Daoy (cell line): ENCODE measurements at regions not wholly inside any gene's neighbourhood (a gene's known extent, or its start where the extent isn't known, plus 50 kb on each side); places are given as distances from the start of the nearest gene placed in this dataset.
"Not testable (repeated sequence)": the region's sequence is repeated elsewhere in the genome, so short reads cannot be mapped to it uniquely, and the experiment has no call there.

Experiments
- DNase-seq: peaks from one replicate; pipeline ENCODE4 v3.0.0-alpha.2; 2015; ENCODE audit warnings: low read depth

DNA sequence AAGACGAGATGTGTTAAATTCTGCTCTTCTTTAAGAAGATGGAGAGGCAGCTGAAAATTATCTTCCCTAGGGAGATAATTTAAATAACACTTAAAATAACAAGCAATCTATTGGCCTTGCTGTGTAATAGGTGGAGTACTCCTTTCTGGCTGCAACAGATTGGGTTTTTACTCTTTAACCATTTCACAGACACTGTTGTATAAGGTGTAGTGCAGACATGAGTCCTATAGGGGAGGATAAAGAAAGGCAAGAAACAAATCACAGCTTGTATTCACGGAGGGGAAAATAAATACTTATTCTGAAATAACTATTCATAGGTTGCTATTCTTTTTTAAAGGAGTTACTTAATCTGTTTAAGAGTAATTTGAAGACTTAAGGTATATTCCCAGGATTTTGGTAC is 252.0 kb downstream of the ZPLD1 start:
- DNase-seq, result no peak

DNA sequence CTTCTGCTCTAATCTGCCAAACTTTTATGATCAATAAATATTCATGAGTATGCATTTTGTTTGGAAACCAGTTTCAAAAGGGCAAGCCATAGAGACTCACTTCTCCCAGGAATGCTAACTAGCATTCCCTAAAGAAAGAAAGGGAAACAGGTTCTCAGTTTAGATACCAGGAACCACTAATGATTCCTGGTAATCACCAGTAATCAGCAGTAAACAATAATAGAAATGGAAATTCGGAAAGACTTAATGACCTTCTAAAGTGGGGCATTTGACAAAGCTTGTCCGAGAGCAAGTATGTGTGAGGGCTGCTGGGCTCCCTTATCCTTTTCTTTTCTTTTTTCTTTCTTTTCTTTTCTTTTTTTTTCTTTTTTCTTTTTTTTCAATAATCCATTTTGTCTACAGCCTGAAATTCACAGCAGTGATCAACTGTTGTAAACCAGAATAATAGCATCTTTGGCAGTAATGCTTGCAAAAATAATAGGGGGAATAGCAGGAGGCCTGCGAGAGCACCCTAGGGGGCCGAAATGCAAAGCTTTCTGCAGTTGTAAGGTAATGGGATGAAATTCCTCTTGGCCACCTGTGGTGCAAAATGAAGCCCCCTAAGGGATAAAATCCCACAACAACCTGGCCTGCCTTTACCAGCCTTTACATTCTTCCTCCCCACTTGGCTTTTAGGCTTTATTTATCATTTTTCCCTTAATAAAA is 253.2 kb downstream of the ZPLD1 start:
- no peak for DNase-seq

DNA sequence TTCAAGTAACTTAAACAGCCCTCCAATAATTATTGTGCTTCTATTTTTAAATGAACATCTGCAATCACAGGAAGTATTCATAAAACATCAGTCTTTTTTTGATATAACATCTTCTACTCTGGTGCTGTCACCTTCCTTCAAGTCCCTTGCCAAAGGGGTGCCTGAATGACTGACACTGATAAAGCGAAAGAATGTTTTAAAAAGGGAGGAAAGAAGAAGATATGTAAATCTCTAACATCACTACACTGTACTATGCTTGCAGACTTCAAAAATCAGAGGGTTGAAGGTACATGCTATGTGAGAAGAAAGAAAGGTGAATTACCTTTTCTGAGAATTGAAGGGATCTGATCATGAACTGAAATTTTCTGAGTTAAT is 253.7 kb downstream of the ZPLD1 start:
- DNase-seq, result no peak

DNA sequence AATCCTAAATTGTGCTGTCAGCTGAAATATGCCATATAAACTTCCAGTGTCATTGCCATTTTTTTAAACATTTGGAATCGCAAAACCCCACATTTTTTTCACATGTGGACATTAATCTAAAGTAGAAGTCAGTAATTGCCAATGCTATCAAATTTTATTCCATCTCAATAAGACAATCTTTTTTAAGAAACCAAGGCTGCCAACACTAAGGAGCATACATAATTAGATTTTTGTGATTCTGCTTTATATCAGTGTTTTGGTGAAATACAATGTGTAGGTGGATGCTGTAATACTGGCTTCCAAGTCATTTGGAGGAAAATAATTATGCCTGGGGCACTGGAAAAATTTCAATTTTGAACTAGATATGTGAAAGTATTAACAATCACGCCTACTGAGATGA is 256.7 kb downstream of the ZPLD1 start:
- DNase-seq, result no peak

DNA sequence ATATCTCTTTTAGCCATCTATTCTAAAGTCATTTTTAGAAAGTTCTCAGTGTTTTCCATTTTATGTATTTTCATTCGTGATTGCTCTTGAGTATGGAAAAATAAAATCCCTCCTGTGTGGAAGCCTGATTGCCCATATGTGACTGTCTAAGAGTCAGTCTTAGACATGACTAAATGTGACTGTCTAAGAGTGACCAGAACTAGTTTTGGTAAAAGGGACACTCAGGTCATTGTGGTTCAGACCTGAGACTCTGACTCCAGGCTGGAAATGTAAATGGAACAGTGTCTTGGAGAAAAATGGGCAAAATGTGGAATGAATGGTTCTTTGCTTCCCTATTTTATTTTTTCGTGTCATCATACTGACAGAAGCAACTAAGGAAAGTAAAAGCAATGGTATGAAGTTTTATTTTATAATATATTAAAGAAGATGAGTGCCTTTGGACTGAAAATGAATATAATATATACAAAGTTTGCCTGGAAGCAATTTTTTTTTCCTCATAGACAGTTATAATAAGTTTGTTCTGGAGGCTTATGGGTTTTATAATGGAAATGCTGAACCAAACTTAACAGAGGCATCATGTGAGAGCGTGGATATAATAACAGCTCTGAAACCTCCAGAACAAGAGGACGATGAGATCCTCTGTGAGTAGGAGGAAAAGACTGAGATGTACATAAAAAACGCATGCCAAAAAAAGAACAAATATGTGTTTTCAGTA is 264.4 kb downstream of the ZPLD1 start:
- DNase-seq, result no peak

DNA sequence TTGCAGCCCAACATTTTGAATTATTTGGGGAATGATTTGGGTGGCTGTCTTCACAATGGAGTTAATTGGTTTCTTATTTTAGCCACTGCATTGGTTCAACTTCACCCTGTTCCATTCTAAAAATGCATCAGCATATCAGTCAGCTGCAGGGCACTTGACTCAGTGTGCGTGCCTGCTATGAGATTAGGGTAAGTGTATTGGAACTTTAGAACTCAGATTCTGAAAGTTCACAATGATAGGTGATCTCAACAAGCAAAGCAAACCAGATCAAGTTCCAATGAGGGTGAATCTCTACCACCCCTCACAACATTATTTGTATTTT is 265.0 kb downstream of the ZPLD1 start:
- DNase-seq, result no peak

DNA sequence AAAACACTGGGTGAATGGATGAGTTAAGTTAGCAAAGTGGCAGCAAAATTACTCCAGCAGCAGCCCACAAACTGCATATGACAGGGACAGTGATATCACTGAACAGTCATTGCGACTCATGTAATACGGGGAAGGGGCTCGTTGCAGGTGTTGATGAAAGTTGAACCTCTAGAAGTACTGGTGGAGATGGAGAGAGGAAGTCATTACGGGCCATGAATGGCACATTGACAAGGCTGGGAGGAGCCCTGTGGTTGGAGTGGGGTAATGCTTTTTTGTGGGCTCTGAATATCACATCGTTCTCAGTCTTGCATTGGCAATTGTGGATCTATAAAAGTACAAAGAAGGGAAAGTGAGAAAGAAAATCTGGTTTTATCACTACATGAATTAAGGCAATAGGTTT is 278.1 kb downstream of the ZPLD1 start:
- no peak for DNase-seq

DNA sequence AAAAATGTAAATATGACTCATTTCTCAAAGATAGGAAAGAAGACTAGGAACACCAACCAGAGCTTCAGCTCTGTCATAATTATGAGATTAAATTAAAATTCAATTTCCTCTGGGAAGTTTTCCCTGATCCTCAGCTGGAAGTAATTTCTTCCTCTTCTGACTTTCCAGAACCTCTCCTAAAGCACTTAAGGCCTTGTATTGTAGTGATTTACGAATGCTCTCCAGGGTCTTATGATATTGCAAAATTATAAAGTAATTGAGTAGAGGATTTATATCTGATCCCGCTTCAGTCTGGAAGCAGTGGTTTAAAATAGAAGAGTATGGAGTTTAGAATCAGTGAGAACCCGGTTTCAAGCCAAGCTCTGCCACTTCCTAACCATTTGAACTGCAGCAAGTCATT is 279.8 kb downstream of the ZPLD1 start:
- no peak for DNase-seq

DNA sequence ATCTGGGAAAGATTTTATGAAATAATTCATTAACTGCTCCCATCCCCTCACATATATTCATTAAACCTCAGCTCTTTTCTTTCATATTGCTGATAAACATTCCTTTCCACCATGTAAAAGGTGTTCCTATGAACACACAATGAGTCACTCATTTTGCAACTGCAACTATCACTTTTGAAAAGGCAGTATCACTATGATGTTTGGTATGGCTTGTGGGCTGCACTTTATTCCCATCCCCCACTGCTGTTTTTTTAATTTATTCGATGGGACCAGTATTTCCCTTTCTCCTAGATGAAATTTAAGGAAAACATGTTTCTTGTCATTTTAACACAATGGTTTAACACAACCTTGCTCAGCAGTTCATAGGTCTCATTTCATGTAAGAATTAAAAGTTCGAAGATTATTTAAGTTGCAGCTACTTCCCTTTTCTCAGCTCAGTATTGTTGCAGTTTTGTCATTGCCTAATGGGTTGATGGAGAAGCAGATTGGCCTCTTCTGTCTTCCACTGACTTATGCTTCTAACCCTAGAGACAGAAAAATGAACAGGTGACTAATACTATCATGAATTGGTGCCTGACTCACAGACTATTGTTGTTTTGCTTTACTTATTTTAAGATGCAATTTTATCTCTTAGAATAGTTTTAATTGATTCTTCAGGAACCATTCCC is 280.3 kb downstream of the ZPLD1 start:
- DNase-seq, result no peak

DNA sequence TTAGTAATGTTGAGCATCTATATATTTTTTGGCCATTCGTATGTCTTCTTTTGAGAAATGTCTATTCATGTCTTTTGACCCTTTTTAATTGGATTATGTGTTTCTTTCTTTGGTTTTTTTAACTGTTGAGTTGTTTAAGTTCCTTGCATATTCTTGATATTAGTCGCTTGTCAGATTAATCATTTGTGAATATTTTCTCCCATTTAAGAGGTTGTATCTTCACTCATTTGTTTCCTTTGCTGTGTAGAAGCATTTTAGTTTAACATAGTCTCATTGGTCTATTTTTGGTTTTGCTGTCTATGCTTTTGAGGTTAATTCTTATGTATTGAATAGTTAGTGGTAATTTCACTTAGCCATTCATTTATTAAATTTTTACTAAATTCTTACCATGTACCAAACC is 283.8 kb downstream of the ZPLD1 start:
- no peak for DNase-seq

DNA sequence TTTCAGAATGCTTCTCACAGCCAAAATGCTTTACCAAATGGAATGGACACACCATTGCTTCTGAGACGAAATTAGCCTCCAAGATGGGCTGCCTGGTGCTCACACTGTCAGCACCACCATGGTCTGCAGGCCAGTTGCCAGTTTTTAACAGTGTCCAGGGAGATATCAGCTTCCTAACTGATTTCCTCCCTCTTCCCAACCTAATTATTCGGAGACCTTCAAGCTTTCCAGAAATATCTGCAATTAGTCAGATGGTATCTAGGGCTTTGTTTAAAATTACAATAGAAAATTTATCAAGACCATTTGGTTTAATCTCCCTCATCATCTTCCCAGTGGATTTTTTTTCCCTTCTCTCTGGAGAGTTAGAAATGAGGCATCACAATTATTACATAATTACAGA is 287.5 kb downstream of the ZPLD1 start:
- DNase-seq, result no peak

DNA sequence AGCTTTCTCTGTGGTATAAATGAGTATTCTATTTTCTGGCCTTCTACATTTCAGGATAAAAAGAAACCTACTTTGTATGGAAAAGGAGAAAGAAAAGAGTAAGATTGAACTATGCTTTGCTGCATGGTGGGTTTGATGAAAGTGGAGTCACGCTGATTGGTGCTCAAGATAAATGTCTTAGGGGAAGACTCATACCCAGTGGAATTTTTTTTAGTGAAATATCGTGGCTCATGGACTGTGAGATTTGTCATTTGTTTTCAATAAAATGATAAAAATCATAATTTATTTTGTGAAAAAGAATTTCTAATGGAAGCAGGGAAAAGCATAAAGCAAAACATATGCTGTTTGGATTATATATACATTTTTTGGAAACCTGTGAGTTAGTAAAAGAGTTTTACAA is 292.5 kb downstream of the ZPLD1 start:
- no peak for DNase-seq

DNA sequence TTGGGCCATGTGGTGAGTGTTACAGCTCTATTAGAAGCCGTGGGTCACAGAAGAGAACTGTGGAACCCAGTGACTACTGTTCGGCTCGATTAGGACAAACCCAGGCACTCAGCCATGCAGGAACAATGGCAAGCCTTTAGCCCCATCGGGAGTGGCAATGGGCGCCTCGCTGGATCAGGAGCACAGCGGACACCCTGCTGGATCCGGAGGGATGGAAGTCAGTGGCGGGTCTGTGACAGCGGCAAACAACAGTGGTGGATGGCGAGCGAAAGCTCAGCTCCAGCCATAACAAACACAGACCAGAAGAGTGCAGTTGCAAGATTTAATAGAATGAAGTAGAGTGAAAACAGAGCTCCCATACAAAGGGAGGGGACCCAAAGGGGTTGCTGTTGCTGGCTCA is 297.8 kb downstream of the ZPLD1 start:
- DNase-seq, result not testable (repeated sequence)

DNA sequence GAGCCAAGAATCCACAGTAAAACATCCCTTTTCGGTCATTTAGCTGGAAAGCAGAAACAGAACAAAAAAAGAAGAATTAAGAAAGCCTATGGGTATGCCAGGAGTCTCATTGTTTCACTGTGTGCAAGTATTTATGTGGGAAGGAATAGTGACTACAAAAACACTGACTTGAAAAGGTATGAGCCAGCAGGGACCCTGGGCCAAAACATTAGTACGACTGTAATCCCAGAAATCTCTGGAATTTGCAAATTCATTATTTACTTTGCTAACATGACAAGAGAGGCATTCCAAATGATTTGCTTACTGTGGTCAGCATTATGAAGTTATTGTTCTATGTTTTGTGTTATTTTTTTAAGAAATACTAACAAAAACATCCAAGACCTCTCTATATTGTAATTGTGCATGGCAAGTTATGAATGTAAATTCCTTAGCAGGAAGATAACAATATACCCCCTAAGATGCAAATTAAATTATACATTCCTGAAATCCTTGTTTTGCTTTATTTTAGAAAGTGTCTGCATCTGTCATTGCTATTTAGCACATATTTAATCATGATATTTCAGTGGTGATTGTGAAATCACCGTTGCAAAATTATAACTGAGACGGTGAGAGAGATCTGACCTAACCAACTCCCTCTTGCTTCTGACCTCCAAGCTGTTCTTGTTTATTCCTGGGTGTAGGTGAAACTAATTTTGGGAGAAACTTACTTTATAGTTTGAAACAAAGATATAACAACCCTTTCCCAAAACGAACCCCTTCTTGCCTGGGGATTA is 299.2 kb downstream of the ZPLD1 start:
- no peak for DNase-seq

DNA sequence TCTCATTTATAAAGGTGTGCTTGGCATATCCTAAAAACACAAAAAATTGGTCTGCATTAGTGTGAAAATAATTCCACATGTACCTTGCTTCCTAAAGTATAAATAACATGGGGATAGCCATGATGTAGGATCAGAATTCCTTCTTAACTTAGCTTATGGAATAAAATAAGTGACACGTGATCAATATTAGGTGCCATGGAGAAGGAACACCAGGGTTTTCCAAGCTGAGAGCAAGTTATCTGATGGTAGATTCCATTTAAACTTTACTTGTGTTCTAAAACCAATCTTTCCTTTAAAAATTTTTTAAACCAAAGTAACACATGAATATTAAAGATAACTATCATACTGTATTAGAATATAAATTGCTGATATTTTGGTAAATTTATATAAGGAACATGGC is 300.5 kb downstream of the ZPLD1 start:
- no peak for DNase-seq

DNA sequence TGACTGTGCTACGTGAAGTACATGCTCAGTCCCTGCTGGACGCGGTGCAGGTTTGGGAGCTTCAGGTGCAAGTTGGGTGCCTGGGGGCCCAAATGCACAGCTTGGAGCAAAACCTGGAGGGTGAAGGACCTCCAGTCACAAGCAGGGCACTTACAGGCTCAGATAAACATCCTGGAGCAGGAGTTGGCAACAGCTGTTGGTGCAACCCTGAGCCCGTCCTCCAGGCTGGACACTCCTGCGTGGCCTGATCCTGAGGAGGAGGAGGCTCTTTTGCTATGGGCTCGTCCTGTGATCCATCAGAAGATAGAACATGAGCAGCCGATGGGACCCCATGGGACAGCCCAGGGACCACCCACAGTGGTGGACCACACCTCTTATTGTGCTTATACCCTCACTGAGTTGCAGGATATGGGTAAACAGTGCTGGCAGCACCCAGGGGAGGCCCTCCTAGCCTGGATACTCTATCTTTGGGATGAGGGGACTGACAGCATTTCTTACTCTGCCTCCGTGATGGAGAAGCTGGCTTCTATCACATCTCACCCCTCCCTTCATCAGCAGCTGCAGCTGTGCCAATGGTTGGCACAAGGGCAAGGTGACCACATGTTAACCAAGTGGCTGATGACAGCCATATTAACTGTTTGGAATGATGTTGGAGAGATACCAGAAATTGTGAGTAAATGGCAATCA is 301.6 kb downstream of the ZPLD1 start:
- no peak for DNase-seq

DNA sequence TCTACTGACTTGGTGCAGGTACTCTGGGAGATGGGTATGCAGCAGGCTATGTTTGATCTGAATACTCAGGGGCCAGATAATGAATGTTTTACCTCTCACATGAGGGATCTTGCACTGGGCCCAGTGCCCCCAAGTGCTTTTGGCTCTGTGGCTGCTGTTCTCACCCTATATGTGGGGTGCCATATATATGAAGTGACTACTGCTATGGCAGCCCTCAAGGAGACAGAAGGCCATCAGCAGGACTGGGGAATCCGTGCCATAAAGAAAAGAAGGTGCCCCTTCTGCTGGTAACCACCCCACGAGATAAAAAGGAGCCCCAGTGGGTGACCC is 302.1 kb downstream of the ZPLD1 start:
- DNase-seq, result no peak

DNA sequence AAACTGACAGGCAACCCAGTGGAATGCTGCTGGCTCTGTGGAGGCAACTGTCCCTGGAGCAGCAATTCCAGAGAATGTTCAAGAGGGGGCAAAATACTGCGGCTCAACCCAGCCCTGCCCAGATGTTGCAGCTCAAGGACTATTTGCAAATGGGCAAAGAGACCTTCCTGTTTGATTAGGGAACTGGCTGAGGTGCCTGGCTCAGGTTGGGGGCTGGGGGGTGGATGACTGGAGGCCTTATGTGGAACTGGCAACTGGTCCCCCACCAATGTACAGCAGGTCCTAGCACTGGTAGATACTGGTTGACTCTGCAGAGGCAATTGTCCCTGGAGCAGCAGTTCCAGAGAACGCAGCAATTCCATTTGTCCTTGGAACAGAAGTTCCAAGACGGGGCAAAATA is 302.5 kb downstream of the ZPLD1 start:
- DNase-seq, result no peak

DNA sequence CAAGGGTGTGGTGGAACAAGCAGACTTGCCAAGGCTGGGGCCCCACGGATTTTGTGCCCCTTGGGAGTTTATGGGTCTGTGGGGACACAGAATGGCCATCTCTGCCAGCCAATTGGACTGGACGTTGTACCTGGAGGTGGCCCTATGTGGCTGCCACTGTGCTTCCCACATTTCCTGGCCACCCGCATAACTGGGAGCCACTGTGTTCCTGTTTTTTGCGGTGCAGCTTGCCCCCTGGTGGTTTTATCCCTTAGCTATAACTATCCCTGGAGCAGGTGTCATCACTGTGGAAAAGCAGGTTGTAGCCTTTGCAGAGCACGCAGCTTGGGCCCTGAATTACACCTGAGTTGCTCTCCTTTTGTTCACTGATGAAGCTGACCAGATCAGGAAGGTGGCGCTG is 306.3 kb downstream of the ZPLD1 start:
- no peak for DNase-seq

DNA sequence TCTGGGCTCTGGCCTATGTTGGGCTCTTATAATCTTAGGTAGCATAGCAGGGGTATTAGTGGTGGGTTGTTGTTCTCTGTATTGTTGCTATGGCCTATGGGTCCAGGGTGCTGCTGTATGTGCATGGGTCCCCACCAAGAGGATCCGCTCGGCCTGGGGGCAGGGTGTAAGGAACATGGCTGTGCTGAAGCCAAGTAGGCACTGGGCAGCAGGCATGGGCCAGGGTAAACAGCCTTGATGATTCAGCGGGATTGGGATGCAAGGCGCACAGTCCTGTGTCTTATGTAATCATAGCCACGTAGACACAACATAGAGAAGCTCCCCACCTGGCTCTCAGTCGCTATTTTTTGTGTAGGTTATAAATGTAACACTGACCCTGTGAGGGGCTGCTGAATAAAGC is 306.9 kb downstream of the ZPLD1 start:
- no peak for DNase-seq

DNA sequence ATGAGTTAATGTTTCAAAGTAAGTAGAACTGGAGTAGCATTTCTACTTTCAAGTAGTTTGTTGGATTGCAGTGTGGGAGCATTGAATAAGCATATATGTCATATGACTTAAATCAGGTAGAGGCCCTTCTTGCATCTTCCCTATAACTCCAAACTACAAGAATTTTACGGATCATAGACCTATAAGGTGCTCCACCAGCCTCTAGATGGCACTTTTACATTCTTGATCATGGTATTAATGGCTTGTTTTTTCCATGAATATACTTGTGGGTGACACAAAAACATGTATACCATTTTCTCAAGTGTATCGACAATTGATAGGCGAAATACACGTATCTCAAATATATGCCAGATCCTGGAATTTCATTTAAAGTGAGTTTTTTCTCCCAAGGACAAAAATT is 311.1 kb downstream of the ZPLD1 start:
- no peak for DNase-seq

DNA sequence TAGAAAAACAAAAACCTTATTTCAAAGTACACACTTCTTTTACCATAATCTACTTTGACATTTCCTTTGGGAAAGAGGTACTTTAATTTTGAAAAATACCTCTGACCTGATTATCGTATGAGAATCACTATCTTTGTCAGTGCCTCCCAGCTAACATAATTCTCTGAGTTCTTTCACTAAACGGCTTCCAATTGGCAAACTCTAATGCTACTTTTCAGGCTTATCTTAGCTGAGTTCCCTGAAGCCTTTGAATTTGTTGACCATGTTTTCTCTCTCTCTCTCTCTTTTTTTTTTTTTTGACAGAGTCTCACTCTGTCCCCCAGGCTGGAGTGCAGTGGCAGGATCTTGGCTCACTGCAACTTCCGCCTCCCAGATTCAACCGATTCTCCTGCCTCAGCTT is 312.8 kb downstream of the ZPLD1 start:
- no peak for DNase-seq
